ENCODE measurements at regions not wholly inside any gene's neighbourhood (a gene's known extent, or its start where the extent isn't known, plus 50 kb on each side); places are given as distances from the start of the nearest gene placed in this dataset.

DNA sequence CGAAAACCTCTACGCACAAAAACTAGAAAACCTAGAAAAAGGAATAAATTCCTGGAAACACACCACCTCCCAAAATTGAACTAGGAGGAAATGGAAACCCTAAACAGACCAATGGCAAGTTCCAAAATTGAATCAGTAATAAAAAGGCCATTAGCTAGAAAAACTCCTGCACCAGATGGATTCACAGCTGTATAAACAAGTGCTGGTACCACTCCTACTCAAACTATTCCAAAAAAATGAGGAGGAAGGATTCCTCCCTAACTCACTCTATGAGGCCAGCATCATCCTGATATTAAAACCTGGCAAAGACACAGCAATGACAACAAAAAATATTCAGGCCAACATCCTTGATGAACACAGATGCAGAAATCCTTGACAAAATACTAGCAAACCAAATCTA lies 228.2 kb downstream of the CHRM2 start:
- TF ChIP-seq, protein P1, sequence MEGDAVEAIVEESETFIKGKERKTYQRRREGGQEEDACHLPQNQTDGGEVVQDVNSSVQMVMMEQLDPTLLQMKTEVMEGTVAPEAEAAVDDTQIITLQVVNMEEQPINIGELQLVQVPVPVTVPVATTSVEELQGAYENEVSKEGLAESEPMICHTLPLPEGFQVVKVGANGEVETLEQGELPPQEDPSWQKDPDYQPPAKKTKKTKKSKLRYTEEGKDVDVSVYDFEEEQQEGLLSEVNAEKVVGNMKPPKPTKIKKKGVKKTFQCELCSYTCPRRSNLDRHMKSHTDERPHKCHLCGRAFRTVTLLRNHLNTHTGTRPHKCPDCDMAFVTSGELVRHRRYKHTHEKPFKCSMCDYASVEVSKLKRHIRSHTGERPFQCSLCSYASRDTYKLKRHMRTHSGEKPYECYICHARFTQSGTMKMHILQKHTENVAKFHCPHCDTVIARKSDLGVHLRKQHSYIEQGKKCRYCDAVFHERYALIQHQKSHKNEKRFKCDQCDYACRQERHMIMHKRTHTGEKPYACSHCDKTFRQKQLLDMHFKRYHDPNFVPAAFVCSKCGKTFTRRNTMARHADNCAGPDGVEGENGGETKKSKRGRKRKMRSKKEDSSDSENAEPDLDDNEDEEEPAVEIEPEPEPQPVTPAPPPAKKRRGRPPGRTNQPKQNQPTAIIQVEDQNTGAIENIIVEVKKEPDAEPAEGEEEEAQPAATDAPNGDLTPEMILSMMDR (IDR thresholded peaks at IDR 0.05), result no peak
- no peak for TF ChIP-seq POLR2A (IDR thresholded peaks at IDR 0.05)

Data from lower leg skin (tissue), 3 donors.